ENCODE measurements at regions not wholly inside any gene's neighbourhood (a gene's known extent, or its start where the extent isn't known, plus 50 kb on each side); places are given as distances from the start of the nearest gene placed in this dataset.

DNA sequence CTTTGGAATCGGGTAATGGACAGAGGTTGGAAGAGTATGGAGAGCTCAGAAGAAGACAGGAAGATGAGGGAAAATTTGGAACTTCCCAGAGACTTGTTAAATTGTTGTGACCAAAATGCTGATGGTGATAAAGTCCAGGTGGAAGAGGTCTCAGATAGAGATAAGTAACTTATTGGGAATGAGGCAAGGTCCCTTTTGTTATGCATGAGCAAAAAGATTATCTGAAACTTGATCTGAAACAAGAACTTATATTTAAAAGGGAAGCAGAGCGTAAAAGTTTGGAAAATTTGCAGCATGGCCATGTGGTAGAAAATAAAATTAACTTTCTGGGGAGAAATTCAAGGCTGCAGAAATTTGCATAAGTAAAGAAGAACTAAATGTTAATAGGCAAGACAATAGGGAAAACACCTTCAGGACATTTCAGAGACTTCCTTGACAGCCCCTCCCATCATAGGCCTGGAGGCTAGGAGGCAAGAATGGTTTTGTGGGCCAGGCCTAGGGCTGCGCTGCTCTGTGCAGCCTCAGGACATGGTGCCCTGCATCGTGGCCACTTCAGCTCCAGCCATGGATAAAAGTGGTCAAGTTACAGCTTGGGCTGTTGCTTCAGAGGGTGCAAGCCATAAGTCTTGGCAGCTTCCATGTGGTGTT, 425.7 kb upstream of the PRICKLE1 start:
- no peak for DNase-seq (ENCODE audit: low read depth)

- no peak for DNase-seq (ENCODE audit: low read depth)
Measured at GRCh38 chr12:43011383-43011926, 421.9 kb upstream of the PRICKLE1 start.

DNA sequence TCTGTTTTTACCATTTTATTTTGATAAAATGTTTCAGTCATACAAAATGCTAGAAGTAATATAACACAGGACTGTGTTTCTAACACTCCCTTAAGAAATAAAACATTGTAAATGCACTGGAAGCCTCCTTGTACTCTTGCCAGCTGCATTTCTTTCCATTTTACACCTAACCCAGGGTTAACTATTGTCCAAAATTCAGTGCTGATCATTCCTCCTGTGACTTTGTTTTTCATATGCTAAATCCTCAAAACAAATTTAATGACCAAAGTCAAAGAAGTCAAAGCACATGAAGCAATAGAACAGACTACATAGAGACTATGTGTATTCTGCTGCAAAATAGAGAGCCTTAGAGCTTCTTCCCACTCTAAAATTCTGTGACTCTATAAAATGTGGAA, 420.3 kb upstream of the PRICKLE1 start:
- no peak for DNase-seq (ENCODE audit: low read depth)

- DNase-seq (ENCODE audit: low read depth): no peak
Measured at GRCh38 chr12:43008953-43009845, 419.7 kb upstream of the PRICKLE1 start.

- peak; percentile 24 for DNase-seq (ENCODE audit: low read depth)
Measured at GRCh38 chr12:43004908-43005307, 415.4 kb upstream of the PRICKLE1 start.

- DNase-seq (ENCODE audit: low read depth): no peak
Measured at GRCh38 chr12:43004141-43004540, 414.6 kb upstream of the PRICKLE1 start.

- no peak for DNase-seq (ENCODE audit: low read depth)
Measured at GRCh38 chr12:42996869-42997431, 407.4 kb upstream of the PRICKLE1 start.

DNA sequence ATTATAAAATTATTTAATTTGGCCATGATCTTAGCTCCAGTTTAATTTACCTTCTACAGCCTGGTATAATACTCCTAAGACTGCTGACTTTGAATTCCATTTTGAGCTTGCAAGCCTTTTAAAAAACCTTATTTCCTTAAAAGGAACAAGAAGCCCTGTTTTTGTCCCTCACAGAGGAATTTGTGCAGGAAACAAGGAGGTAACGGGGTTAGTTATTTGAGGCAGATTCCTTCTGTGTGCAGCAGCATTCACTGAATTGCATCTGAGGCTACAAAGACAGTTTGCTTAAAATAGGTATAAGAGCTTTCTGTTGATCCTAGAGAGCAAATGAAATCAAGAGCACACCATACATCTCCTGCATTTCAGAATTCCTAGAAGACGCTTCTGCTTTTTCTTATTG, 403.3 kb upstream of the PRICKLE1 start:
- DNase-seq (ENCODE audit: low read depth): no peak

DNA sequence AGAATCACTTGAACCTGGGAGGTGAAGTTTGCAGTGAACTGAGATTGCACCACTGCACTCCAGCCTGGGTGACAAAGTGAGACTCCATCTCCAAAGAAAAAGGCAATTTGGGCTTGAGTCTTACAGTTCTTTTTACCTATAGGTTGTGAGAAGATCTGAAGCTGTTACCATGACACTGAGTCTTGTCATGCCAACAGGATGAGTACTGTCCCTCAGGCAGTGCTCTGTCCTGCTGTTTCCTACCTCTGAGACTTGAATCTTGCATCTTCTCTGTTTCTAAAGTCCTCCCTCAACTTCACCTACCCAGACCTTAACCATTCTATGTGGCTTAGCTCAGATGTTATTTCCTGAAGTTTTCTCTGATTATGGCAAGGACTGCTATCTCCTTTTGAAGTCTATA, 400.8 kb upstream of the PRICKLE1 start:
- DNase-seq (ENCODE audit: low read depth): no peak

- peak; percentile 40 for DNase-seq (ENCODE audit: low read depth)
Measured at GRCh38 chr12:42987216-42987650, 397.7 kb upstream of the PRICKLE1 start.

- DNase-seq (ENCODE audit: low read depth): no peak
Measured at GRCh38 chr12:42985506-42985905, 396.0 kb upstream of the PRICKLE1 start.

GRCh38 chr12:42982828-42983227, 393.3 kb upstream of the PRICKLE1 start:
- no peak for DNase-seq (ENCODE audit: low read depth)

- peak; percentile 63 for DNase-seq (ENCODE audit: low read depth)
Measured at GRCh38 chr12:42981379-42981778, 391.8 kb upstream of the PRICKLE1 start.

GRCh38 chr12:42980441-42980840, 390.9 kb upstream of the PRICKLE1 start:
- DNase-seq (ENCODE audit: low read depth): no peak

DNA sequence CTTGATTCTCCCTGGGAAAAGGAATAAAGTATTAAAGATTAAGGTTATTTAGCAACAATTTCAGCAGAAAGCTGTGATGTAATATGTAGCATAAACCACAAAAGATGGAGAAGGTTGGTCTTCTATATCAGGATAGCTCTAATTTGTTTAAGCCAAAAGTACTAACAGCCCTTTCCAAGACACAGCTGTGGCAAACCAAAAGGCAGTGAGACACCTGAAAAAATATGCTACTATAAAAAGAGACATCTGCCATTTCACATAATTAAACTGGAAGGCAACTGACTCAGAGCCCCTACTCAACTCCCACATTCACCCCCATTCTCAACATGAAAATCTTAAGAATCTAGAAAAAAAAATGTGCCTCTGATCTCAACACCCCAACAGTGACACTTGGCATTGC, 390.2 kb upstream of the PRICKLE1 start:
- DNase-seq (ENCODE audit: low read depth): no peak

DNA sequence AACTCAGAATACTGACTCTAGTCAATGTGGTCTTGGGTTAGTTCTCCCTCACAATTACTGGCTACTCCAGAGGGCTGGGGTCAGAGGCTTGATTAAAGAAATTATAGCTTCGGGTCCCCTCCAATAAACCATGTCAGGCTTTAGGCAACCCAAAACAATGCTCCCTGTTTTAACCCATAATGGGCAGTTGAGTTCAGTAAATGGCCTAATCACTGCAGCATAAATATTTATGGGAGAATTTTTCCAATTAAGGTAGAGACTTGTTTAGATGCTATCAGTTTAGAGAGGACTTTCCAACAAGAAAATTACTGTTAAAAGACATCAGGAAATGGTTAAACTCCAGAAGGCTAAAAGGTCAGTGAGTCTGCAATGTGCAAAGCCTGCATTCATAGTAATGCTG, 389.2 kb upstream of the PRICKLE1 start:
- DNase-seq (ENCODE audit: low read depth): no peak

DNA sequence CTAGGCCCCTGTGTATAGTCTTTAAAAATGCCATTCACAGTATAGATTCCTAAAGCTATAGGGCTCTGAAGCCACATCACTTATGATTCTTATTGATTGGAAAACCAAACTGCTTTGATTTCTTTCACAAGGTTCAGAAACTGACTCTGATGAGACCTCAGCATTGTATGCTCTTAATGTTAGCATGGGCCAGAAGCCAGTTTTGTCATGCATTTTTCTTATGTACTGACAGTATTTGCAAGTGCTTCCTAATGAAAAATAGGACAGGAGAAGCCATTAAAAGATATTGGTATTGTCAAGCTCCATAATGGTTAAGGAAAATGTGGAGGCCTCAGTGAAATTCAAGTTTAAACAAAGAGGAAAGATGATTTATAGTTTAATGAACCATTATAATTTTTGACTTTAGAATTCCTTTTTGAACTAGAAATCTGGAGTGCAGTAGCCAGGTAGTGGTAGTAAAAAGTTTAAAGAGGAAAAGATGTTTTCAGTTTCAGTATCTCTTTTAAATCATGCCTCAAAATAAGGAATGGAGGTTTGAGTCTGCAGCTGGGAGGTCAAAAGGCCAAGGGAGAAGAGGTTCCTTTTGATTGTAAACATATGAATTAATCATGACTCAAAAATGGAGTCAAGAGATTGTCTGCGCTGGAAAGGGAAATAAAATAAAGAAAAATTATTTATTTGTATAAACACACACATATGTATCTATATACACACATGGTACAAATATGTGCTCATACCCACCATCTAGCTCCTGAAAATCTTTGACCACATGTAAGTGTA, 388.1 kb upstream of the PRICKLE1 start:
- DNase-seq (ENCODE audit: low read depth): peak; percentile 38

GRCh38 chr12:42976620-42977019, 387.1 kb upstream of the PRICKLE1 start:
- no peak for DNase-seq (ENCODE audit: low read depth)

DNA sequence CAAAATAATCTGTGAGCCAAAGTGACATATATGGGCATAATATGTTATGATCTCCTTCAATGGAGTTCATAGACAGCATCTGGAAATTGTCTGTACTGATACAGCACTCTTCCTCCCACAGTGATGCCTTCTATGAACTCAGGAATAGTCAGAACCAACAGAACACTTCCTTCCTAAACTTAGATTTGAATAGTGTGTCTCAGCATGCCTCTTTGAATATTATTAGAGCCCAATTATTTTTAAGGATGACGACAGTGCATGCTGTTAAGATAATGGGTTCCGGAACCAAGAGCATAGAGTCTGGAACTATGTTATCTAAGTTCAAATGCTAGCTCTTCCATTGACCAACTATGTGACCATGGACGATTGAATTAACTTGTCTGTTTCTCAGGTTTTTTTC, 386.6 kb upstream of the PRICKLE1 start:
- DNase-seq (ENCODE audit: low read depth): no peak

GRCh38 chr12:42969355-42969754, 379.8 kb upstream of the PRICKLE1 start:
- DNase-seq (ENCODE audit: low read depth): no peak

GRCh38 chr12:42968426-42968825, 378.9 kb upstream of the PRICKLE1 start:
- DNase-seq (ENCODE audit: low read depth): no peak

GRCh38 chr12:42967850-42968249, 378.3 kb upstream of the PRICKLE1 start:
- no peak for DNase-seq (ENCODE audit: low read depth)
